C4-2B (cell line): ENCODE measurements at regions not wholly inside any gene's neighbourhood (a gene's known extent, or its start where the extent isn't known, plus 50 kb on each side); places are given as distances from the start of the nearest gene placed in this dataset.

Source experiments
- H3K27ac ChIP-seq: fragments of 450-650 bp; 2 replicates; pipeline ENCODE4 v1.5.1; 2017
- CTCF ChIP-seq: fragments of 450-650 bp; conservative IDR thresholded peaks from 2 replicates; pipeline ENCODE4 v1.5.1; 2017; ENCODE audit warnings: mild to moderate bottlenecking
- ZFX ChIP-seq: fragments of 450-650 bp; IDR thresholded peaks from 2 replicates; pipeline ENCODE4 v1.6.1; 2017

- TF ChIP-seq CTCF: no peak
- no peak for TF ChIP-seq ZFX
- H3K27ac ChIP-seq: no peak overlapping the region
Observed at GRCh38 chr9:107588393-107588792, 98.8 kb upstream of the KLF4 start.

GRCh38 chr9:107587191-107587963 is 97.8 kb upstream of the KLF4 start:
- TF ChIP-seq CTCF (no peak), ZFX (no peak)
- no peak overlapping the region for H3K27ac ChIP-seq

DNA sequence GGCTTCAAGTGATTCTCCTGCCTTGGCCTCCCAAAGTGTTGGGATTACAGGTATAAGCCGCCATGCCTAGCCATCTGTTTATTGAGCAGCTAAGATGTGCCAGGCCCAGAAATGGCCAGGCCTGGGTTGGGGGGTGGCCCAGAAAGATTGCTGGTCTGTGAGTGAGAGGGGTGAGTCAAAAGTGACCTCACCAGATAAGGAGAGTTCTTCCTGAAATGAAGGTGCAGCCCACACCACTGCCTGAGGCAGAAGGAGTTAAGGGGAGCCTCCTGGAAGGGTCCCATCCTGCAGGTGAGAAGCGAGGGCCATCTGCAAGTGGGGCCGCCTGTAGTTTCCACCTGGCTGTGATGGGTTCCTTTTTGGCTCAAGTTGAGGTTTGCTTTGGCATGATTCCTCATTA is 96.9 kb upstream of the KLF4 start:
- no peak for TF ChIP-seq ZFX
- no peak for TF ChIP-seq CTCF
- H3K27ac ChIP-seq: no peak overlapping the region

- no peak for TF ChIP-seq CTCF
- TF ChIP-seq ZFX: no peak
- H3K27ac ChIP-seq: no peak overlapping the region
Observed at GRCh38 chr9:107585465-107585864, 95.9 kb upstream of the KLF4 start.

- no peak for TF ChIP-seq CTCF
- no peak for TF ChIP-seq ZFX
- H3K27ac ChIP-seq: no peak overlapping the region
Observed at GRCh38 chr9:107584944-107585343, 95.4 kb upstream of the KLF4 start.

GRCh38 chr9:107584186-107584585 is 94.6 kb upstream of the KLF4 start:
- TF ChIP-seq ZFX (no peak), CTCF (no peak)
- H3K27ac ChIP-seq: no peak overlapping the region

GRCh38 chr9:107577140-107577776 is 87.7 kb upstream of the KLF4 start:
- no peak overlapping the region for H3K27ac ChIP-seq
- TF ChIP-seq ZFX (no peak), CTCF (no peak)
